ENCODE measurements at regions not wholly inside any gene's neighbourhood (a gene's known extent, or its start where the extent isn't known, plus 50 kb on each side); places are given as distances from the start of the nearest gene placed in this dataset.

DNA sequence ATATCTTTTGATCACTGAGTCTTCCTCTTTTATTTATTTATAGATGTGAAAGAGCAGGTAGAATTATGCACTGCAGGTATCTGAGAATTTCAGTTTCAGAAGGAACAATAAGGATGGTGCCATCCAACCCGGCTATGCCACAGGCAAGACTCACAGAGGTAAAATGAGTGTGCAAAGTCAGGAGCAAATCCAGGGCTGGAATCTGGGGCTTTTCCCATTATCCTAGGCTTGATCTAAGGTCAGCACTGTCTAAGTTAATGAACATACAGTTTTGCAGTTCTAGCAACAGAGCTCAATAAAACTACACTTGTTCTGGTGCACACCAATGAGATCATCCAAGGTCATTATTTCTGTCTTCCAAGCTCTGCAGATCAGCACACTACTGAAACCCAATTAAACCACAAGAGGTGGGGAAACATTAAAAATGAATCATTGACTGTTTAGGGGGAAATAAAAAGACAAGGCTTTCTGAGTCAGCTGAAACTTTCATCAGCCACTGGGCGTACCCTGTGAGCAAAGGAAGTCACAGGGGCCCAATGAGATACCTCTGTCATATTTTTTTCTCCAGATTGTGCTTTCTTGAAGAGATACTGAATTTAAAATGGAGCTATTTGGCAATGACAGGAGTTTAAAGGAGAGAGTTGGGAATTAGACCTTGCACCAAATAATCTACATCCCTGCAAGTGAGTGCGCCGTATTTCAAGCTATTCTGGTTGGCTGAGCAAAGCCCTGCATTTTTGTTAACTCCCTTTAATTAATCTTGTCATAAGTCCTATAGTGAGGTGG lies 662.2 kb upstream of the ZNF608 start:
- Histone ChIP-seq H3K9ac (ENCODE audit: insufficient read depth, low read depth, low read length) (no peak overlapping the region), H3K27me3 (ENCODE audit: control insufficient read depth in 1 of 2, insufficient read depth in 2 of 2, low read length in 2 of 2) (no peaks in the 10 kb centered on the region), H3K4me2 (ENCODE audit: low read depth, low read length) (no peak overlapping the region), H3K36me3 (replicated peaks in 1 of 2; ENCODE audit: control insufficient read depth in 1 of 2, insufficient read depth in 2 of 2, low read length in 2 of 2) (no peaks in the 10 kb centered on the region), H4K20me1 (ENCODE audit: insufficient read depth, low read length) (no peaks in the 10 kb centered on the region), H3K27ac (ENCODE audit: extremely low read length, insufficient read depth, low read length) (no peak overlapping the region), H3K4me1 (ENCODE audit: insufficient read depth, low read length) (no peaks in the 10 kb centered on the region), H3K9me3 (ENCODE audit: low read length) (no peaks in the 10 kb centered on the region), H3K79me2 (ENCODE audit: insufficient read depth, low read length) (no peaks in the 10 kb centered on the region), H3K4me3 (replicated peaks in 1 of 3; ENCODE audit: insufficient read depth in 1 of 3, low read depth in 2 of 3, low read length in 3 of 3) (no peak overlapping the region), H2AFZ (ENCODE audit: low read length) (no peak overlapping the region)
- BruUV-seq (replicated peaks) = no TSS peak
- in situ Hi-C loops (cut with HindIII; ENCODE audit: extremely low pct_ligation_motif_present, low pct_unique_long_range_greater_than_20kb) = no loop called here
- ChIA-PET CTCF (ENCODE audit: low intra/inter-chr PET ratio, low total read pairs) (no interaction called here), POLR2A (no interaction called here)
- WGBS (ENCODE audit: low lambda C conversion rate) = 62% methylated on average over 4 of the region's 4 CpGs
- FAIRE-seq = no peak
- intact Hi-C loops (cut with micrococcal nuclease; ENCODE audit: unreplicated experiment) = no loop called here
- no peak for DNase-seq (ENCODE audit: low spot score)
- no peak for ATAC-seq
- TF ChIP-seq, protein P1, sequence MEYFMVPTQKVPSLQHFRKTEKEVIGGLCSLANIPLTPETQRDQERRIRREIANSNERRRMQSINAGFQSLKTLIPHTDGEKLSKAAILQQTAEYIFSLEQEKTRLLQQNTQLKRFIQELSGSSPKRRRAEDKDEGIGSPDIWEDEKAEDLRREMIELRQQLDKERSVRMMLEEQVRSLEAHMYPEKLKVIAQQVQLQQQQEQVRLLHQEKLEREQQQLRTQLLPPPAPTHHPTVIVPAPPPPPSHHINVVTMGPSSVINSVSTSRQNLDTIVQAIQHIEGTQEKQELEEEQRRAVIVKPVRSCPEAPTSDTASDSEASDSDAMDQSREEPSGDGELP (IDR thresholded peaks at IDR 0.05; ENCODE audit: borderline replicate concordance, low read depth) = no peak
- TF ChIP-seq, protein P2, sequence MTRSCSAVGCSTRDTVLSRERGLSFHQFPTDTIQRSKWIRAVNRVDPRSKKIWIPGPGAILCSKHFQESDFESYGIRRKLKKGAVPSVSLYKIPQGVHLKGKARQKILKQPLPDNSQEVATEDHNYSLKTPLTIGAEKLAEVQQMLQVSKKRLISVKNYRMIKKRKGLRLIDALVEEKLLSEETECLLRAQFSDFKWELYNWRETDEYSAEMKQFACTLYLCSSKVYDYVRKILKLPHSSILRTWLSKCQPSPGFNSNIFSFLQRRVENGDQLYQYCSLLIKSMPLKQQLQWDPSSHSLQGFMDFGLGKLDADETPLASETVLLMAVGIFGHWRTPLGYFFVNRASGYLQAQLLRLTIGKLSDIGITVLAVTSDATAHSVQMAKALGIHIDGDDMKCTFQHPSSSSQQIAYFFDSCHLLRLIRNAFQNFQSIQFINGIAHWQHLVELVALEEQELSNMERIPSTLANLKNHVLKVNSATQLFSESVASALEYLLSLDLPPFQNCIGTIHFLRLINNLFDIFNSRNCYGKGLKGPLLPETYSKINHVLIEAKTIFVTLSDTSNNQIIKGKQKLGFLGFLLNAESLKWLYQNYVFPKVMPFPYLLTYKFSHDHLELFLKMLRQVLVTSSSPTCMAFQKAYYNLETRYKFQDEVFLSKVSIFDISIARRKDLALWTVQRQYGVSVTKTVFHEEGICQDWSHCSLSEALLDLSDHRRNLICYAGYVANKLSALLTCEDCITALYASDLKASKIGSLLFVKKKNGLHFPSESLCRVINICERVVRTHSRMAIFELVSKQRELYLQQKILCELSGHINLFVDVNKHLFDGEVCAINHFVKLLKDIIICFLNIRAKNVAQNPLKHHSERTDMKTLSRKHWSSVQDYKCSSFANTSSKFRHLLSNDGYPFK (CRISPR knock-in tag; IDR thresholded peaks at IDR 0.05; ENCODE audit: borderline replicate concordance) = no peak
- TF ChIP-seq ZNF143 (CRISPR knock-in tag; IDR thresholded peaks at IDR 0.05) = no peak
- TF ChIP-seq SP140L (CRISPR knock-in tag; IDR thresholded peaks at IDR 0.05; ENCODE audit: borderline replicate concordance) = no peak
- TF ChIP-seq, protein P3, sequence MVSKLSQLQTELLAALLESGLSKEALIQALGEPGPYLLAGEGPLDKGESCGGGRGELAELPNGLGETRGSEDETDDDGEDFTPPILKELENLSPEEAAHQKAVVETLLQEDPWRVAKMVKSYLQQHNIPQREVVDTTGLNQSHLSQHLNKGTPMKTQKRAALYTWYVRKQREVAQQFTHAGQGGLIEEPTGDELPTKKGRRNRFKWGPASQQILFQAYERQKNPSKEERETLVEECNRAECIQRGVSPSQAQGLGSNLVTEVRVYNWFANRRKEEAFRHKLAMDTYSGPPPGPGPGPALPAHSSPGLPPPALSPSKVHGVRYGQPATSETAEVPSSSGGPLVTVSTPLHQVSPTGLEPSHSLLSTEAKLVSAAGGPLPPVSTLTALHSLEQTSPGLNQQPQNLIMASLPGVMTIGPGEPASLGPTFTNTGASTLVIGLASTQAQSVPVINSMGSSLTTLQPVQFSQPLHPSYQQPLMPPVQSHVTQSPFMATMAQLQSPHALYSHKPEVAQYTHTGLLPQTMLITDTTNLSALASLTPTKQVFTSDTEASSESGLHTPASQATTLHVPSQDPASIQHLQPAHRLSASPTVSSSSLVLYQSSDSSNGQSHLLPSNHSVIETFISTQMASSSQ (IDR thresholded peaks at IDR 0.05; ENCODE audit: low read depth) = no peak
- TF ChIP-seq, protein P3 (CRISPR knock-in tag; IDR thresholded peaks at IDR 0.05; ENCODE audit: borderline replicate concordance) = no peak
- TF ChIP-seq ZNF777 (CRISPR knock-in tag; IDR thresholded peaks at IDR 0.05) = no peak
- TF ChIP-seq, protein P4, sequence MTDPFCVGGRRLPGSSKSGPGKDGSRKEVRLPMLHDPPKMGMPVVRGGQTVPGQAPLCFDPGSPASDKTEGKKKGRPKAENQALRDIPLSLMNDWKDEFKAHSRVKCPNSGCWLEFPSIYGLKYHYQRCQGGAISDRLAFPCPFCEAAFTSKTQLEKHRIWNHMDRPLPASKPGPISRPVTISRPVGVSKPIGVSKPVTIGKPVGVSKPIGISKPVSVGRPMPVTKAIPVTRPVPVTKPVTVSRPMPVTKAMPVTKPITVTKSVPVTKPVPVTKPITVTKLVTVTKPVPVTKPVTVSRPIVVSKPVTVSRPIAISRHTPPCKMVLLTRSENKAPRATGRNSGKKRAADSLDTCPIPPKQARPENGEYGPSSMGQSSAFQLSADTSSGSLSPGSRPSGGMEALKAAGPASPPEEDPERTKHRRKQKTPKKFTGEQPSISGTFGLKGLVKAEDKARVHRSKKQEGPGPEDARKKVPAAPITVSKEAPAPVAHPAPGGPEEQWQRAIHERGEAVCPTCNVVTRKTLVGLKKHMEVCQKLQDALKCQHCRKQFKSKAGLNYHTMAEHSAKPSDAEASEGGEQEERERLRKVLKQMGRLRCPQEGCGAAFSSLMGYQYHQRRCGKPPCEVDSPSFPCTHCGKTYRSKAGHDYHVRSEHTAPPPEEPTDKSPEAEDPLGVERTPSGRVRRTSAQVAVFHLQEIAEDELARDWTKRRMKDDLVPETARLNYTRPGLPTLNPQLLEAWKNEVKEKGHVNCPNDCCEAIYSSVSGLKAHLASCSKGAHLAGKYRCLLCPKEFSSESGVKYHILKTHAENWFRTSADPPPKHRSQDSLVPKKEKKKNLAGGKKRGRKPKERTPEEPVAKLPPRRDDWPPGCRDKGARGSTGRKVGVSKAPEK (CRISPR knock-in tag; IDR thresholded peaks at IDR 0.05; ENCODE audit: borderline replicate concordance) = no peak
- no peak for TF ChIP-seq ZNF7 (CRISPR knock-in tag; IDR thresholded peaks at IDR 0.05)

All from HepG2 (cell line).